Spleen (tissue), 7 donors: ENCODE measurements at regions not wholly inside any gene's neighbourhood (a gene's known extent, or its start where the extent isn't known, plus 50 kb on each side); places are given as distances from the start of the nearest gene placed in this dataset.

ENCODE experiments used
- CTCF ChIP-seq, 11 experiments: fragments of 200-600 bp in 7 of 11; fragments of 450-650 bp in 4 of 11; sonication (generic) in 4 of 11; IDR thresholded peaks in 8 of 11; conservative IDR thresholded peaks in 3 of 11; 1 replicate in 7 of 11; 2 replicates in 4 of 11; pipeline versions ENCODE4 v1.4.0 to v1.8.0; 2016 to 2021; ENCODE audit warnings: antibody characterized with exemption in 11 of 11, inconsistent platforms in 4 of 11, mild to moderate bottlenecking in 1 of 11
- POLR2A ChIP-seq, 3 donors: fragments of 450-650 bp; IDR thresholded peaks; one replicate each; pipeline ENCODE4 v1.5.1; 2017; ENCODE audit warnings: antibody characterized with exemption in 3 of 3, mild to moderate bottlenecking in 1 of 3
- donor health status: DM: no; HTN: no; CAD: no; lungs with moderate emphysema.
- donor health status: DM: no; HTN: no; CAD: no.
- donor health status: DM: no; HTN: no; CAD: no.

GRCh38 chr7:157488966-157489365 is 152.2 kb downstream of the DNAJB6 start:
- no peak for TF ChIP-seq CTCF (IDR thresholded peaks at IDR 0.05 in 8 of 11, conservative IDR thresholded peaks at IDR 0.05 in 3 of 11)
- no peak for TF ChIP-seq POLR2A (IDR thresholded peaks at IDR 0.05)
